ENCODE measurements at regions not wholly inside any gene's neighbourhood (a gene's known extent, or its start where the extent isn't known, plus 50 kb on each side); places are given as distances from the start of the nearest gene placed in this dataset.
"Not testable (repeated sequence)": the region's sequence is repeated elsewhere in the genome, so short reads cannot be mapped to it uniquely, and the experiment has no call there.

- H3K4me3 ChIP-seq (ENCODE audit: low read depth, low read length) = no peak overlapping the region
- TF ChIP-seq CTCF (IDR thresholded peaks at IDR 0.05; ENCODE audit: low read depth, low read length) = no peak
Measured at GRCh38 chr18:72993250-72993649, 125.5 kb upstream of the NETO1 start.

GRCh38 chr18:72991379-72991778 is 123.6 kb upstream of the NETO1 start:
- H3K4me3 ChIP-seq (ENCODE audit: low read depth, low read length) = no peak overlapping the region
- no peak for TF ChIP-seq CTCF (IDR thresholded peaks at IDR 0.05; ENCODE audit: low read depth, low read length)

- H3K4me3 ChIP-seq (ENCODE audit: low read depth, low read length) = not testable (repeated sequence)
Measured at GRCh38 chr18:72987570-72987969, 119.8 kb upstream of the NETO1 start.

GRCh38 chr18:72986103-72986502 is 118.3 kb upstream of the NETO1 start:
- TF ChIP-seq CTCF (IDR thresholded peaks at IDR 0.05; ENCODE audit: low read depth, low read length) = no peak
- no peak overlapping the region for H3K4me3 ChIP-seq (ENCODE audit: low read depth, low read length)

GRCh38 chr18:72985686-72986085 is 117.9 kb upstream of the NETO1 start:
- H3K4me3 ChIP-seq (ENCODE audit: low read depth, low read length) = no peak overlapping the region
- TF ChIP-seq CTCF (IDR thresholded peaks at IDR 0.05; ENCODE audit: low read depth, low read length) = no peak

- H3K4me3 ChIP-seq (ENCODE audit: low read depth, low read length) = no peak overlapping the region
- TF ChIP-seq CTCF (IDR thresholded peaks at IDR 0.05; ENCODE audit: low read depth, low read length) = no peak
Measured at GRCh38 chr18:72984290-72984689, 116.5 kb upstream of the NETO1 start.

- H3K4me3 ChIP-seq (ENCODE audit: low read depth, low read length) = no peak overlapping the region
- no peak for TF ChIP-seq CTCF (IDR thresholded peaks at IDR 0.05; ENCODE audit: low read depth, low read length)
Measured at GRCh38 chr18:72973841-72974240, 106.1 kb upstream of the NETO1 start.

GRCh38 chr18:72965616-72966015 is 97.8 kb upstream of the NETO1 start:
- no peak for TF ChIP-seq CTCF (IDR thresholded peaks at IDR 0.05; ENCODE audit: low read depth, low read length)
- no peak overlapping the region for H3K4me3 ChIP-seq (ENCODE audit: low read depth, low read length)

GRCh38 chr18:72958195-72958594 is 90.4 kb upstream of the NETO1 start:
- not testable (repeated sequence) for H3K4me3 ChIP-seq (ENCODE audit: low read depth, low read length)

Data from WI38 (cell line).